Epithelial cell of proximal tubule (primary cell): ENCODE measurements at regions not wholly inside any gene's neighbourhood (a gene's known extent, or its start where the extent isn't known, plus 50 kb on each side); places are given as distances from the start of the nearest gene placed in this dataset.

ENCODE experiments used
- DNase-seq: peaks from one replicate; pipeline ENCODE4 v3.0.0-alpha.2; 2011; ENCODE audit warnings: low read depth
- H3K4me3 ChIP-seq: 2 replicates; pipeline ENCODE4 v1.5.1; 2011; ENCODE audit warnings: low read depth, mild to moderate bottlenecking, low read length
- CTCF ChIP-seq: conservative IDR thresholded peaks from 2 replicates; pipeline ENCODE4 v1.5.1; 2012; ENCODE audit warnings: low read depth, mild to moderate bottlenecking, low read length

DNA sequence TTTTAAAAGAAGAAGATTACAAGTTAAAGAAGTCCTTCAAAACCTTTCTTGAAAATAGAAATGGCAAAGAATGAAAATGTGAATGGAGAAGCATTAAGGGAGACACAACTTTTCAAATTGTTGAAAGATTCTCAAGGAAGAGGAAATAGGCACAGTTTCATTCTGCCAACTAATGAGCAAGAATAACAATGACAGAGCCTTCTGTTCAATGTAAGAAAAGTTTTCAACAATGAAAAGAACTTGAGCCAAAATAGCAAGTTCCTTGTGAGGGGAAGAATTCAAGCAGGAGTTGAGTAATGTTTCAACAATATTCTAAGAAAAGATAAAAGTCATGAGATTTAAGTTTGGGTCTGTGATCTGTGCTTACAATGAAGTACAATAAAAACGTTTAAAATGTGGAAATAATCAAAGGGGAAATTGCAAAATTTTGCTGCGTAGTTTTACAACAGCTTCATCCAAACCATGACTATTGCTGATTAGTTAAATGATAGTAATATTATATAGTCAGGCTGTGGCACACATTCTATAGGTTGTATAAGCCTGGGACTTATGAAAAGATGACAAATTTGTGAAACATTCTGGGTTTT is 122.6 kb downstream of the METTL4 start:
- H3K4me3 ChIP-seq: no peak overlapping the region
- no peak for TF ChIP-seq CTCF
- no peak for DNase-seq

DNA sequence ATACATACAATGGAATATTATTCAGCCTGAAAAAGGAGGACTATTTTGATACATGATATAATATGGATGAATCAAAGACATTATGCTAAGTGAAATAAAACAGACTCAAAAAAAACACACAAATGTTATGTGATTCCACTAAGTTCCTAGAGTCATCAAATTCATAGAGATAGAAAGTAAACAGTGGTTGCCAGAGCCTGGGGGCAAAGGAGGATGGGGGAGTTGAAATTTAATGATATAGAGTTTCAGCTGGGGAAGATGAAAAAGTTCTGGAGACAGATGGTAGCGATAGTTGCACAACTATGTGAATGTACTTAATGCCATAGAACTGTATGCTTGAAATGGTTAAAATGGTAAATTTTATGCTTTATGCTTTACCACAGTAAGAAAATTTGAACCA is 119.7 kb downstream of the METTL4 start:
- no peak for TF ChIP-seq CTCF
- no peak overlapping the region for H3K4me3 ChIP-seq
- no peak for DNase-seq

DNA sequence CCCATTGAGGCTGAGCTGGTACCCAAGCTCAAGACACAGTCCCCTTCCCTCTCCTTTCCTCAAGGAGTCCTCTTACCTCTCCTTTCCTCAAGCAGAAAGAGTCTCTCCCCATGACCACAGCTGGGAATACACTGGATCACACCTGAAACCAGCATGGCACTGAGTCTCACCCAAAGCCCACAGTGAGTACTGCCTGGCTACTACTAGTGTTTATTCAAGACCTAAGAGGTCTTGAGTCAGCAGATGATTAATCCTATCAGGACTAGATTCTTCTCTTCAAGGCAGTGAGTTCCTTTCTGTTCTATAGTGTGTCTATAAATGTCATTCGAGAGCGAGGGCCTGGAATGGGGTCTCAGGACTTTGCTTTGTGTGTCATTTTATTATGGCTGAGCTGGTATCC is 111.4 kb downstream of the METTL4 start:
- TF ChIP-seq CTCF: no peak
- no peak overlapping the region for H3K4me3 ChIP-seq
- DNase-seq: no peak

GRCh38 chr18:2466978-2467377 is 104.3 kb downstream of the METTL4 start:
- no peak overlapping the region for H3K4me3 ChIP-seq
- DNase-seq: no peak
- TF ChIP-seq CTCF: peak; percentile 14

DNA sequence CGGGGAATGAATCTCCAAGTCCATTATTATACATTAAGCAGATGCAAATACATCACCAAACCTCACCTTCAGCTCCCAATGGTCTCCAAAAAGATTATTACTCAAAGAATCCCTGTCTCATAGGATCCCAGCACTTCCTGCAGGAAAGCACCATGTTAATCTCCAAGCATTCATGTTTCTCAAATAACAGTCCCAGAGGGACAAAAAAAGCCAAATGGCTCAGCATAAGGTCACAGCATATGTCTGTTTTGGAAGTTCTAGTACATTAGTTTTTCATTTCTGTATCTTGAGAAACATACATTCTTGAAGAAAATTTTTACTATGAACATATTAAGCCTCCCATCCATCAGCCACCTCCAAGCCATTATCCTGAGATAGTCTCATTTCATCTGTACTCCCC is 103.3 kb downstream of the METTL4 start:
- no peak for TF ChIP-seq CTCF
- DNase-seq: no peak
- no peak overlapping the region for H3K4me3 ChIP-seq

- DNase-seq: no peak
- no peak overlapping the region for H3K4me3 ChIP-seq
- TF ChIP-seq CTCF: peak; percentile 34
These were observed 99.8 kb downstream of the METTL4 start for GRCh38 chr18:2471523-2471922.

DNA sequence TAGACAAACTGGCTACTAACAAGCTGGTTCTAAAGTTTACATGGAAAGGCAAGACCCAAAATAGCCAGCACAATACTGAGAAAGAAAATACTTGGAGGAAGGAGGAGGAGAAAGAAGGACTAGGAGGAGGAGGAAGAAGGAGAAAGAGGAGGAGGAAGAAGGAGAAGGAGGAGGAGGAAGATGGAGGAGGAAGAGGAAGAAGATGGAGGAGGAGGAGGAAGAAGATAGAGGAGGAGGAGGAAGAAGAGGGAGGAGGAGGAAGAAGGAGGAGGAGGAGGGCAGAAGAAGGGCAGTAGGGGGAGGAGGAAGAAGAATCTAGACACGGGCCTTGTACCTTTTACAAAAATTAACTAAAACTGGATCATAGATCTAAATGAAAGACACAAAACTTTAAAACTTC is 92.6 kb downstream of the METTL4 start:
- no peak overlapping the region for H3K4me3 ChIP-seq
- TF ChIP-seq CTCF: no peak
- DNase-seq: no peak
